Epidermal melanocyte (primary cell): ENCODE measurements at regions not wholly inside any gene's neighbourhood (a gene's known extent, or its start where the extent isn't known, plus 50 kb on each side); places are given as distances from the start of the nearest gene placed in this dataset.
"Not testable (repeated sequence)": the region's sequence is repeated elsewhere in the genome, so short reads cannot be mapped to it uniquely, and the experiment has no call there.

Experiments
- DNase-seq: peaks from one replicate; pipeline ENCODE4 v3.0.0; 2011; ENCODE audit warnings: low spot score; ENCODE audit not compliant: insufficient read length

GRCh38 chr13:40348096-40348679, 318.3 kb downstream of the FOXO1 start:
- no peak for DNase-seq

GRCh38 chr13:40350283-40350992, 316.0 kb downstream of the FOXO1 start:
- no peak for DNase-seq

GRCh38 chr13:40351537-40352379, 314.7 kb downstream of the FOXO1 start:
- DNase-seq, result no peak

GRCh38 chr13:40352380-40352778, 314.1 kb downstream of the FOXO1 start:
- DNase-seq, result no peak

- no peak for DNase-seq
Observed at GRCh38 chr13:40352802-40353562, 313.5 kb downstream of the FOXO1 start.

GRCh38 chr13:40355126-40355724, 311.2 kb downstream of the FOXO1 start:
- DNase-seq, result no peak

- no peak for DNase-seq
Observed at GRCh38 chr13:40356011-40356410, 310.4 kb downstream of the FOXO1 start.

GRCh38 chr13:40356458-40356857, 310.0 kb downstream of the FOXO1 start:
- not testable (repeated sequence) for DNase-seq

- no peak for DNase-seq
Observed at GRCh38 chr13:40362502-40362901, 303.9 kb downstream of the FOXO1 start.

GRCh38 chr13:40363653-40364052, 302.8 kb downstream of the FOXO1 start:
- no peak for DNase-seq

GRCh38 chr13:40366119-40366518, 300.3 kb downstream of the FOXO1 start:
- no peak for DNase-seq

- DNase-seq, result no peak
Observed at GRCh38 chr13:40368127-40368891, 298.1 kb downstream of the FOXO1 start.

GRCh38 chr13:40370661-40371060, 295.8 kb downstream of the FOXO1 start:
- no peak for DNase-seq

GRCh38 chr13:40371531-40372125, 294.8 kb downstream of the FOXO1 start:
- DNase-seq, result no peak

GRCh38 chr13:40373608-40374007, 292.8 kb downstream of the FOXO1 start:
- DNase-seq, result not testable (repeated sequence)

GRCh38 chr13:40375489-40376171, 290.8 kb downstream of the FOXO1 start:
- no peak for DNase-seq

GRCh38 chr13:40376296-40376849, 290.1 kb downstream of the FOXO1 start:
- no peak for DNase-seq

GRCh38 chr13:40376867-40377535, 289.4 kb downstream of the FOXO1 start:
- no peak for DNase-seq

GRCh38 chr13:40377783-40378182, 288.7 kb downstream of the FOXO1 start:
- DNase-seq, result no peak
